ENCODE measurements at regions not wholly inside any gene's neighbourhood (a gene's known extent, or its start where the extent isn't known, plus 50 kb on each side); places are given as distances from the start of the nearest gene placed in this dataset.

DNA sequence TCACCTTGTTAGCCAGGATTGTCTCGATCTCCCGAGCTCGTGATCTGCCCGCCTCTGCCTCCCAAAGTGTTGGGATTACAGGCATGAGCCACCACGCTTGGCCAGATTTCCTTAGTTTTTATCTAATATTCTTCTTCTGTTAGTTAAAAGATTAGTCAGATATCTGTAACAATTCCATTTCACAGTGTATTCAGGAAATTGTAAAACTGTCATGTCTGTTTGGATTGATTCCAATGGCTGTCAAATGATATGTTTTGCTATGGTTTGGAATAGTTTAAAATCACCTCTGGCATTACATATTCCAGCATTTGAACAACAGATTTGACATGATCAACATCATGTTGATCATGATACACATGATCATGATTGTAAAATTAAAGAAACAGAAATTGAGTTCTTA, 193.6 kb upstream of the DAB2 start:
- TF ChIP-seq HDGF (IDR thresholded peaks at IDR 0.05; ENCODE audit: borderline replicate concordance) (no peak), CTBP1 (IDR thresholded peaks at IDR 0.05; ENCODE audit: borderline replicate concordance) (no peak), TARDBP (IDR thresholded peaks at IDR 0.05) (no peak), BHLHE40 (IDR thresholded peaks at IDR 0.05; ENCODE audit: borderline replicate concordance) (no peak), SP1 (IDR thresholded peaks at IDR 0.05) (no peak)
